Tibial nerve (tissue), 3 donors: ENCODE measurements at regions not wholly inside any gene's neighbourhood (a gene's known extent, or its start where the extent isn't known, plus 50 kb on each side); places are given as distances from the start of the nearest gene placed in this dataset.

Source experiments
- POLR2A ChIP-seq, 2 donors: fragments of 450-650 bp; IDR thresholded peaks; one replicate each; pipeline ENCODE4 v1.6.1; 2017; ENCODE audit warnings: antibody characterized with exemption in 2 of 2, mild to moderate bottlenecking in 2 of 2, moderate library complexity in 2 of 2
- TF ChIP-seq, protein P1 (sequence below), 5 experiments: fragments of 200-600 bp in 3 of 5; fragments of 450-650 bp in 2 of 5; sonication (generic) in 3 of 5; IDR thresholded peaks; one replicate each; pipeline ENCODE4 v1.5.1; 2016 to 2019; ENCODE audit warnings: antibody characterized with exemption in 5 of 5, mild to moderate bottlenecking in 3 of 5, moderate library complexity in 2 of 5

DNA sequence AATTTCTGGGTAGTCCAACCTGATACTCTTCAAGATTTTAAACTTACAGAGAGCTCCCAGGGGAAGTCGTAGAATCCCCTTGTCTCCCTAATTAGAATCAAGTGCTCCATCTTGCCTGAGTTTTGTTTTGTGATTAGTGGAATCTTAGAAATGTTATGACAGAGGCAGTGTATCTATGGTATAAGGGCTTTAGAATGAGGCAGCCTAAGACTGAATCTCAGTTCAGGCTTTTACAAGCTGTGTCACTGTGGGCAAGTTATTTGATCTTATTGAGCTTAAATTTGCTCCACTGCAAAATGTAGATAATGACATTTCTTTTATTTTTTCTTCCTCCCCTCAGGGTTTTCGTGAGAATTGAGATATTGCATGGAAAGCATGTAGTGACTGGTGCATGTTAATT is 215.5 kb downstream of the POSTN start:
- TF ChIP-seq, protein P1, sequence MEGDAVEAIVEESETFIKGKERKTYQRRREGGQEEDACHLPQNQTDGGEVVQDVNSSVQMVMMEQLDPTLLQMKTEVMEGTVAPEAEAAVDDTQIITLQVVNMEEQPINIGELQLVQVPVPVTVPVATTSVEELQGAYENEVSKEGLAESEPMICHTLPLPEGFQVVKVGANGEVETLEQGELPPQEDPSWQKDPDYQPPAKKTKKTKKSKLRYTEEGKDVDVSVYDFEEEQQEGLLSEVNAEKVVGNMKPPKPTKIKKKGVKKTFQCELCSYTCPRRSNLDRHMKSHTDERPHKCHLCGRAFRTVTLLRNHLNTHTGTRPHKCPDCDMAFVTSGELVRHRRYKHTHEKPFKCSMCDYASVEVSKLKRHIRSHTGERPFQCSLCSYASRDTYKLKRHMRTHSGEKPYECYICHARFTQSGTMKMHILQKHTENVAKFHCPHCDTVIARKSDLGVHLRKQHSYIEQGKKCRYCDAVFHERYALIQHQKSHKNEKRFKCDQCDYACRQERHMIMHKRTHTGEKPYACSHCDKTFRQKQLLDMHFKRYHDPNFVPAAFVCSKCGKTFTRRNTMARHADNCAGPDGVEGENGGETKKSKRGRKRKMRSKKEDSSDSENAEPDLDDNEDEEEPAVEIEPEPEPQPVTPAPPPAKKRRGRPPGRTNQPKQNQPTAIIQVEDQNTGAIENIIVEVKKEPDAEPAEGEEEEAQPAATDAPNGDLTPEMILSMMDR (IDR thresholded peaks at IDR 0.05) = no peak
- TF ChIP-seq POLR2A (IDR thresholded peaks at IDR 0.05) = no peak
